Endodermal cell (in vitro differentiated cells): ENCODE measurements at regions not wholly inside any gene's neighbourhood (a gene's known extent, or its start where the extent isn't known, plus 50 kb on each side); places are given as distances from the start of the nearest gene placed in this dataset.

Source experiments
- DNase-seq: peaks from one replicate; pipeline ENCODE4 v3.0.0-alpha.2; 2017
- H3K27ac ChIP-seq: 2 replicates; pipeline ENCODE4 v1.5.1; 2013; ENCODE audit warnings: mild to moderate bottlenecking, low read depth, low read length, moderate library complexity
- H3K27me3 ChIP-seq: 2 replicates; pipeline ENCODE4 v1.6.1; 2013; ENCODE audit warnings: mild to moderate bottlenecking, low read length, moderate library complexity; ENCODE audit not compliant: insufficient read depth, control insufficient read depth, poor library complexity, severe bottlenecking
- H3K36me3 ChIP-seq: 2 replicates; pipeline ENCODE4 v1.7.0; 2013; ENCODE audit warnings: mild to moderate bottlenecking, low read length, moderate library complexity; ENCODE audit not compliant: control insufficient read depth, insufficient read depth
- H3K4me1 ChIP-seq: one replicate; pipeline ENCODE4 v1.7.0; 2013; ENCODE audit warnings: low read length; ENCODE audit not compliant: control insufficient read depth, insufficient read depth
- H3K4me3 ChIP-seq: 2 replicates; pipeline ENCODE4 v1.5.1; 2013; ENCODE audit warnings: mild to moderate bottlenecking, low read length, moderate library complexity
- H3K9ac ChIP-seq: 2 replicates; pipeline ENCODE4 v1.6.1; 2013; ENCODE audit warnings: mild to moderate bottlenecking, low read length, moderate library complexity; ENCODE audit not compliant: poor library complexity, severe bottlenecking; ENCODE audit errors: extremely low read depth
- H3K9me3 ChIP-seq: 2 replicates; pipeline ENCODE4 v1.6.1; 2013; ENCODE audit warnings: mild to moderate bottlenecking, low read length, moderate library complexity; ENCODE audit not compliant: control insufficient read depth
- H3K27ac Mint-ChIP-seq: 2 replicates; pipeline ENCODE4 v1.8.0; 2020; ENCODE audit warnings: mixed read lengths
- H3K27me3 Mint-ChIP-seq: 2 replicates; pipeline ENCODE4 v1.8.0; 2021; ENCODE audit warnings: mild to moderate bottlenecking, mixed read lengths; ENCODE audit not compliant: insufficient read depth
- H3K36me3 Mint-ChIP-seq: 2 replicates; pipeline ENCODE4 v1.8.0; 2020; ENCODE audit warnings: low read depth, mixed read lengths
- H3K4me1 Mint-ChIP-seq: 2 replicates; pipeline ENCODE4 v1.8.0; 2020; ENCODE audit warnings: mixed read lengths
- H3K4me3 Mint-ChIP-seq: 2 replicates; pipeline ENCODE4 v1.8.0; 2020; ENCODE audit warnings: mild to moderate bottlenecking, moderate library complexity, mixed read lengths
- H3K9me3 Mint-ChIP-seq: 2 replicates; pipeline ENCODE4 v1.8.0; 2020; ENCODE audit warnings: mild to moderate bottlenecking, mixed read lengths
- WGBS, 2 experiments: methylation state at CpG; one replicate each; pipeline versions ENCODE4 v1.1.5 to v1.1.7; 2013; ENCODE audit warnings: missing lambda C conversion rate in 2 of 2, mixed read lengths in 1 of 2; ENCODE audit not compliant: insufficient coverage in 1 of 2, insufficient read length in 1 of 2; 5-methylcytosine and 5-hydroxymethylcytosine counted together
- TF ChIP-seq, protein P1 (sequence below): fragments of 200-600 bp; sonication (generic); conservative IDR thresholded peaks from 2 replicates; pipeline ENCODE4 v1.5.0; 2021; ENCODE audit warnings: antibody characterized with exemption, mild to moderate bottlenecking

DNA sequence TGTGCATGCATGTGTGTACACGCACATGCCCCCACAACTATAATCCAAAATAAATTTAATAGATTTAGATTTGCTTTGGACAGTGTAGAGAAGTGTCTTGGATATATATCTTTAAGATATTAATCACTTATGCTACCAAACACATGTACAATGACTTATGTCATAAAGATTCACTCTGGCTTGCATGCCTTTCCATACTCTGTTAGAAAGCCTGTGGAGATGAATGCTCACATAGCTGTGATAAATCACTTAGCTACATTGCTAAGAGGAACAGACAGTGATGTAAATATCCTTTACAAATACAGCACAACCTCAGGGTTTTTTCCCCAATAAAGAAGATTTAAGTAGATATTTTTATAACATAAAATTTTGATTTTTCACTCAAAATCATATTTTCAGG, 2484.8 kb upstream of the PCDH20 start:
- Mint-ChIP-seq H3K9me3 (no peaks in the 10 kb centered on the region), H3K4me1 (no peaks in the 10 kb centered on the region)
- H3K27me3 ChIP-seq: no peaks in the 10 kb centered on the region

DNA sequence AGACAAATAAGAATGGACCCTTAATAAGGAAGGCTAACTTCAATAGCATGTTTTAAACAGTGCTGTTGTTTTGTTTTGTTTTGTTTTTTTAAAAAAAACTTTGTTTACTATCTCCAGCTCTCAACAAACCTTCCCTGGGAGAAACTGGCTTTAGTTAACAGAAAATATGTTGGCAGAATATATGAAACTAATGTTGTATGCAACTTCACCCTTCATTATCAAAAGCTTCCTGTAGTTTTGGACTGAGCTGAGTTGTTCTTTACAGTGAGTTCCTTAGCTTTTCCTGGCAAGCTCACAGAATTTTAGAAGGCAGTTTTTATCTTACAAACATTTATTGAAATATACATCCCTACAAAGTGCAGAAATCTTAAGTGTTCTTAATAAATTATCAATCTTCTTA, 2480.7 kb upstream of the PCDH20 start:
- Mint-ChIP-seq H3K9me3 (no peaks in the 10 kb centered on the region), H3K4me1 (no peaks in the 10 kb centered on the region), H3K36me3 (no peaks in the 10 kb centered on the region)

More for the DNA sequence above, 2484.8 kb upstream of the PCDH20 start:
- Histone ChIP-seq H3K9me3 (no peaks in the 10 kb centered on the region), H3K4me1 (no peaks in the 10 kb centered on the region), H3K36me3 (no peaks in the 10 kb centered on the region), H3K9ac (no peak overlapping the region), H3K27ac (no peak overlapping the region), H3K4me3 (no peak overlapping the region)
- Mint-ChIP-seq H3K36me3 (no peaks in the 10 kb centered on the region), H3K27me3 (no peaks in the 10 kb centered on the region), H3K27ac (no peak overlapping the region), H3K4me3 (no peak overlapping the region)
- no peak for DNase-seq
- TF ChIP-seq, protein P1, sequence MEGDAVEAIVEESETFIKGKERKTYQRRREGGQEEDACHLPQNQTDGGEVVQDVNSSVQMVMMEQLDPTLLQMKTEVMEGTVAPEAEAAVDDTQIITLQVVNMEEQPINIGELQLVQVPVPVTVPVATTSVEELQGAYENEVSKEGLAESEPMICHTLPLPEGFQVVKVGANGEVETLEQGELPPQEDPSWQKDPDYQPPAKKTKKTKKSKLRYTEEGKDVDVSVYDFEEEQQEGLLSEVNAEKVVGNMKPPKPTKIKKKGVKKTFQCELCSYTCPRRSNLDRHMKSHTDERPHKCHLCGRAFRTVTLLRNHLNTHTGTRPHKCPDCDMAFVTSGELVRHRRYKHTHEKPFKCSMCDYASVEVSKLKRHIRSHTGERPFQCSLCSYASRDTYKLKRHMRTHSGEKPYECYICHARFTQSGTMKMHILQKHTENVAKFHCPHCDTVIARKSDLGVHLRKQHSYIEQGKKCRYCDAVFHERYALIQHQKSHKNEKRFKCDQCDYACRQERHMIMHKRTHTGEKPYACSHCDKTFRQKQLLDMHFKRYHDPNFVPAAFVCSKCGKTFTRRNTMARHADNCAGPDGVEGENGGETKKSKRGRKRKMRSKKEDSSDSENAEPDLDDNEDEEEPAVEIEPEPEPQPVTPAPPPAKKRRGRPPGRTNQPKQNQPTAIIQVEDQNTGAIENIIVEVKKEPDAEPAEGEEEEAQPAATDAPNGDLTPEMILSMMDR: no peak
- WGBS, 2 experiments: no CpG with 5 or more reads among the region's 1 CpG

DNA sequence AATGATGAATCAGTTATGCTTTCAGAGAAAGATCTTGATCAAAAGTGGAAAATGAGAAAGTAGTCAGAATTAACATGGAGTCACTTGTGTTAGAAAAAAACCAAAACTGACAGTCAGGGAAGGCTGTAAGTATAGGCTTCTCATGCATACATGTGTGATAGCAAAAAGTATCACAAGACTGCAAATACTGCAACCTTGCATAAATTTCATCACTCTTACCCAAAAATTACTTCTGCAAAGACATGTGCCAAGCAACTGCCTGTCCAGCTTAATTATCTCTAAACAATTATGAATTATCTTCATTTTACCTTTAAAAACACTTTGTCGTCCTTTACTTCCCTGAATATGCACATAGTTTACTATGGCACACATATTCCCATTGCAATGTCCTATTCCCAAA, 2466.4 kb upstream of the PCDH20 start:
- H3K27me3 Mint-ChIP-seq: no peaks in the 10 kb centered on the region
- Histone ChIP-seq H3K9me3 (no peaks in the 10 kb centered on the region), H3K4me1 (no peaks in the 10 kb centered on the region), H3K9ac (no peak overlapping the region), H3K27ac (no peak overlapping the region), H3K36me3 (no peaks in the 10 kb centered on the region), H3K27me3 (no peaks in the 10 kb centered on the region), H3K4me3 (no peak overlapping the region)
- peaks cover 2% of the 10 kb centered on the region for H3K9me3 Mint-ChIP-seq
- H3K4me3 Mint-ChIP-seq: no peak overlapping the region
- no peak for DNase-seq
- 87 to 100% methylated on average over 1 of the region's 1 CpG for WGBS, 2 experiments
- no peak overlapping the region for H3K27ac Mint-ChIP-seq
- no peaks in the 10 kb centered on the region for H3K36me3 Mint-ChIP-seq
- TF ChIP-seq, protein P1: no peak
- no peaks in the 10 kb centered on the region for H3K4me1 Mint-ChIP-seq

More for the DNA sequence above, 2480.7 kb upstream of the PCDH20 start:
- H3K36me3 ChIP-seq: no peaks in the 10 kb centered on the region
- H3K4me3 ChIP-seq: no peak overlapping the region
- H3K9ac ChIP-seq: no peak overlapping the region
- no peaks in the 10 kb centered on the region for H3K9me3 ChIP-seq
- no peak overlapping the region for H3K4me3 Mint-ChIP-seq
- DNase-seq: no peak
- no peak overlapping the region for H3K27ac Mint-ChIP-seq
- H3K27ac ChIP-seq: no peak overlapping the region
- no peaks in the 10 kb centered on the region for H3K4me1 ChIP-seq
- H3K27me3 Mint-ChIP-seq: no peaks in the 10 kb centered on the region
- TF ChIP-seq, protein P1: no peak
- H3K27me3 ChIP-seq: no peaks in the 10 kb centered on the region
